Right atrium auricular region (tissue), 2 donors: ENCODE measurements at regions not wholly inside any gene's neighbourhood (a gene's known extent, or its start where the extent isn't known, plus 50 kb on each side); places are given as distances from the start of the nearest gene placed in this dataset.

Source experiments
- DNase-seq: peaks from one replicate; pipeline ENCODE4 v3.0.0-alpha.2; 2019; ENCODE audit warnings: low spot score
- H3K27ac ChIP-seq, 2 donors: fragments of 200-600 bp; sonication (generic); 1 replicate in 1 of 2; 2 replicates in 1 of 2; pipeline ENCODE4 v1.5.1; 2016 to 2019
- H3K27me3 ChIP-seq, 2 donors: fragments of 200-600 bp; sonication (generic); one replicate each; pipeline versions ENCODE4 v1.5.1 to v1.6.0; 2017 to 2019
- H3K36me3 ChIP-seq: fragments of 200-600 bp; sonication (generic); one replicate; pipeline ENCODE4 v1.5.1; 2016
- H3K4me1 ChIP-seq, 2 donors: fragments of 200-600 bp; sonication (generic); one replicate each; pipeline versions ENCODE4 v1.5.1 to v1.6.0; 2017 to 2019
- H3K4me3 ChIP-seq, 2 donors: fragments of 200-600 bp; sonication (generic); 1 replicate in 1 of 2; 2 replicates in 1 of 2; pipeline ENCODE4 v1.5.1; 2017 to 2019; ENCODE audit warnings: mild to moderate bottlenecking in 1 of 2, moderate library complexity in 1 of 2
- H3K9me3 ChIP-seq, 2 donors: fragments of 200-600 bp; sonication (generic); one replicate each; pipeline ENCODE4 v1.5.1; 2019
- CTCF ChIP-seq, 2 donors: fragments of 200-600 bp; sonication (generic); IDR thresholded peaks; one replicate each; pipeline ENCODE4 v1.5.1; 2019; ENCODE audit warnings: antibody characterized with exemption in 2 of 2

GRCh38 chr3:181555681-181556080 is 156.0 kb upstream of the SOX2 start:
- Histone ChIP-seq H3K9me3 (no peaks in the 10 kb centered on the region), H3K27me3 (no peaks in the 10 kb centered on the region), H3K4me1 (no peaks in the 10 kb centered on the region), H3K36me3 (no peaks in the 10 kb centered on the region), H3K4me3 (no peak overlapping the region), H3K27ac (no peak overlapping the region)
- no peak for DNase-seq
- TF ChIP-seq CTCF (IDR thresholded peaks at IDR 0.05) = no peak

GRCh38 chr3:181554233-181554765 is 157.4 kb upstream of the SOX2 start:
- no peak for TF ChIP-seq CTCF (IDR thresholded peaks at IDR 0.05)
- no peak overlapping the region for H3K4me3 ChIP-seq
- H3K27me3 ChIP-seq = no peaks in the 10 kb centered on the region
- DNase-seq = no peak
- no peaks in the 10 kb centered on the region for H3K4me1 ChIP-seq
- no peaks in the 10 kb centered on the region for H3K9me3 ChIP-seq
- H3K36me3 ChIP-seq = no peaks in the 10 kb centered on the region
- no peak overlapping the region for H3K27ac ChIP-seq

GRCh38 chr3:181549266-181549665 is 162.5 kb upstream of the SOX2 start:
- H3K36me3 ChIP-seq = no peaks in the 10 kb centered on the region
- no peak overlapping the region for H3K4me3 ChIP-seq
- no peak for TF ChIP-seq CTCF (IDR thresholded peaks at IDR 0.05)
- H3K27ac ChIP-seq = no peak overlapping the region
- H3K27me3 ChIP-seq = no peaks in the 10 kb centered on the region
- no peak for DNase-seq
- H3K9me3 ChIP-seq = no peaks in the 10 kb centered on the region
- H3K4me1 ChIP-seq = no peaks in the 10 kb centered on the region

- Histone ChIP-seq H3K4me1 (no peaks in the 10 kb centered on the region), H3K27ac (no peak overlapping the region), H3K9me3 (no peaks in the 10 kb centered on the region), H3K27me3 (no peaks in the 10 kb centered on the region), H3K4me3 (no peak overlapping the region), H3K36me3 (no peaks in the 10 kb centered on the region)
- TF ChIP-seq CTCF (IDR thresholded peaks at IDR 0.05) = no peak
- no peak for DNase-seq
Observed at GRCh38 chr3:181541414-181541813, 170.3 kb upstream of the SOX2 start.

DNA sequence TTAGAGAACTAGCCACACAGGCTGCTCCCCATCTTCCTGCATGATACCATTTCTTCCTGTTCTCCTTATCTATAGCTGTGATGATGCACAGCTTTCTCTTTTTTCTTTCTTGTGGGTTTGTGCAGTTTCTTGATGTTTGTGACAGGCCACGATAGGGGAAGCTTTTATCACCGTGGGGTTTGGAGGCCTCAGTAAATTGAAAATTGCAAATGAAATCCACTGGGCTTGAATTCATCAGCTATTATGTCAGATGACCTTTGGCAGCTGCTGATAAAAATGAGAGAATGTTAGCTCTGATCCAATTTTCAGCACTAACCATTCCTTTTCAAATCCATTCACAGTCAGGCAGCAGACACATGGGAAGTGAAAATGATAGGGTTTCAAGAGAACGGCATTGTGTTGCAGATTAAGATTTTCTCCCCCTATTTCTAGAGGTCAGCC is 176.9 kb upstream of the SOX2 start:
- Histone ChIP-seq H3K27me3 (no peaks in the 10 kb centered on the region), H3K36me3 (no peaks in the 10 kb centered on the region), H3K4me1 (no peaks in the 10 kb centered on the region), H3K9me3 (no peaks in the 10 kb centered on the region), H3K4me3 (no peak overlapping the region), H3K27ac (no peak overlapping the region)
- no peak for TF ChIP-seq CTCF (IDR thresholded peaks at IDR 0.05)
- DNase-seq = no peak

DNA sequence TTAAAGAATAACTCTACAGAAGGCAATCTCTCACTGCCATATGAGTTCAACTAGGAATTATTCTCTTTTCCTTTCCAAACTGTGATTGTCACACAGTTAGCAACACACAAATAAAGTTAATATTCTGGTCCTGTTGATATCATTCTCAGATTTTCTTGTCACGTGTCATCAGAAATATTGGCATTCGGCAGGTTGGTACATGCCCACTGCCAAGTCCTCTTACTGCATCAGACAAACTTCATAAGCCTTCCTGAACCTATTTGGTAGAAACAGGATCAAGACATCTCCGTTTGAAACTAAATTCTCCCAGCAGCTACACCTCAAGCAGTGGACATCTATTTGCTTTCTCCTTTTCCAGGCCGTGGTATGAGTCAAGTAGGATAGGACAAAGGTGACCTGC is 177.9 kb upstream of the SOX2 start:
- Histone ChIP-seq H3K27ac (no peak overlapping the region), H3K36me3 (no peaks in the 10 kb centered on the region), H3K4me3 (no peak overlapping the region), H3K4me1 (no peaks in the 10 kb centered on the region), H3K27me3 (no peaks in the 10 kb centered on the region), H3K9me3 (no peaks in the 10 kb centered on the region)
- TF ChIP-seq CTCF (IDR thresholded peaks at IDR 0.05) = no peak
- no peak for DNase-seq
